Caco-2 (cell line): ENCODE measurements at regions not wholly inside any gene's neighbourhood (a gene's known extent, or its start where the extent isn't known, plus 50 kb on each side); places are given as distances from the start of the nearest gene placed in this dataset.

Source experiments
- BruUV-seq: library from RNA; stranded (reverse); fragments of 400-500 nt; replicated peaks from 2 replicates; lab custom pipeline; 2021; lab: Mats Ljungman, UMichigan
- CTCF ChIA-PET: fragments of 300-600 bp; sonication (Branson Sonifier 250); formaldehyde crosslinking; loops from one replicate; lab custom pipeline; 2022; ENCODE audit warnings: antibody characterized with exemption; lab: Charles Lee
- POLR2A ChIA-PET: fragments of 300-600 bp; sonication (Branson Sonifier 250); formaldehyde crosslinking; loops from one replicate; lab custom pipeline; 2022; ENCODE audit warnings: antibody characterized with exemption; lab: Charles Lee
- DNase-seq, 2 experiments: peaks; one replicate each; pipeline versions ENCODE4 v3.0.0 to v3.0.0-alpha.2; 2020 to 2022
- H3K27me3 ChIP-seq: replicated peaks from 2 replicates; pipeline ENCODE4 v1.6.0; 2011; ENCODE audit warnings: low read length; ENCODE audit not compliant: control insufficient read depth, insufficient read depth
- H3K36me3 ChIP-seq: 2 replicates; pipeline ENCODE4 v1.5.1; 2011; ENCODE audit warnings: low read length; ENCODE audit not compliant: control insufficient read depth, insufficient read depth
- H3K4me1 ChIP-seq: fragments of 250-450 bp; sonication (Bioruptor Pico); 2 replicates; pipeline ENCODE4 v1.5.1; 2020; ENCODE audit warnings: mild to moderate bottlenecking
- H3K4me3 ChIP-seq: 2 replicates; pipeline ENCODE4 v1.5.1; 2011; ENCODE audit warnings: low read depth, mild to moderate bottlenecking, control low read depth, low read length
- H3K9me3 ChIP-seq: fragments of 250-450 bp; sonication (Bioruptor Pico); 2 replicates; pipeline ENCODE4 v1.5.1; 2020; ENCODE audit warnings: mild to moderate bottlenecking, moderate library complexity
- H3K27ac Mint-ChIP-seq: one replicate; pipeline ENCODE4 v1.8.0; 2022; ENCODE audit warnings: mixed read lengths; ENCODE audit not compliant: unreplicated experiment
- H3K27me3 Mint-ChIP-seq: one replicate; pipeline ENCODE4 v1.8.0; 2022; ENCODE audit warnings: mixed read lengths; ENCODE audit not compliant: insufficient read depth, unreplicated experiment
- H3K36me3 Mint-ChIP-seq: one replicate; pipeline ENCODE4 v1.8.0; 2022; ENCODE audit warnings: mild to moderate bottlenecking, mixed read lengths; ENCODE audit not compliant: insufficient read depth, unreplicated experiment
- H3K4me1 Mint-ChIP-seq: one replicate; pipeline ENCODE4 v1.8.0; 2022; ENCODE audit warnings: low read depth, mixed read lengths; ENCODE audit not compliant: unreplicated experiment
- H3K4me3 Mint-ChIP-seq: one replicate; pipeline ENCODE4 v1.8.0; 2022; ENCODE audit warnings: mild to moderate bottlenecking, moderate library complexity, mixed read lengths; ENCODE audit not compliant: unreplicated experiment
- H3K9me3 Mint-ChIP-seq: one replicate; pipeline ENCODE4 v1.8.0; 2022; ENCODE audit warnings: mixed read lengths; ENCODE audit not compliant: unreplicated experiment
- CTCF ChIP-seq, 2 experiments: fragments of 200-600 bp in 1 of 2; IDR thresholded peaks; 1 replicate in 1 of 2; 2 replicates in 1 of 2; pipeline versions ENCODE4 v1.5.1 to v1.8.0; 2011 to 2022; ENCODE audit warnings: antibody characterized with exemption in 1 of 2, control low read depth in 1 of 2, inconsistent platforms in 1 of 2, low read depth in 1 of 2, low read length in 1 of 2, mild to moderate bottlenecking in 1 of 2, moderate library complexity in 1 of 2; ENCODE audit not compliant: insufficient read depth in 1 of 2, severe bottlenecking in 1 of 2, unreplicated experiment in 1 of 2
- intact Hi-C: fragments of 100-400 bp; cut with micrococcal nuclease; formaldehyde crosslinking; loops from one replicate; pipeline ENCODE4 v1.10.0; 2022; ENCODE audit not compliant: unreplicated experiment

- Histone ChIP-seq H3K4me3 (no peak overlapping the region), H3K9me3 (no peaks in the 10 kb centered on the region), H3K36me3 (no peaks in the 10 kb centered on the region), H3K4me1 (no peaks in the 10 kb centered on the region), H3K27me3 (no peaks in the 10 kb centered on the region)
- no TSS peak for BruUV-seq
- Mint-ChIP-seq H3K4me3 (no peak overlapping the region), H3K4me1 (no peaks in the 10 kb centered on the region), H3K27ac (no peak overlapping the region), H3K27me3 (peaks cover 11% of the 10 kb centered on the region), H3K9me3 (no peaks in the 10 kb centered on the region), H3K36me3 (no peaks in the 10 kb centered on the region)
- DNase-seq = no peak
- TF ChIP-seq CTCF (IDR thresholded peaks at IDR 0.05; ENCODE audit: insufficient read depth in 1 of 2, low read depth in 1 of 2, low read length in 1 of 2, severe bottlenecking in 1 of 2, unreplicated experiment in 1 of 2) = no peak
- intact Hi-C loops = no loop called here
- ChIA-PET CTCF (no interaction called here), POLR2A (no interaction called here)
Measured at GRCh38 chr1:170857955-170858354, 77.4 kb upstream of the MROH9 start.

GRCh38 chr1:170863621-170864020, 71.7 kb upstream of the MROH9 start:
- no peak for DNase-seq
- no peaks in the 10 kb centered on the region for H3K36me3 ChIP-seq
- no peaks in the 10 kb centered on the region for H3K9me3 ChIP-seq
- Mint-ChIP-seq H3K4me3 (no peak overlapping the region), H3K9me3 (no peaks in the 10 kb centered on the region), H3K27ac (no peak overlapping the region), H3K36me3 (no peaks in the 10 kb centered on the region), H3K27me3 (no peaks in the 10 kb centered on the region), H3K4me1 (no peaks in the 10 kb centered on the region)
- H3K4me1 ChIP-seq = no peaks in the 10 kb centered on the region
- H3K27me3 ChIP-seq = no peaks in the 10 kb centered on the region
- no peak overlapping the region for H3K4me3 ChIP-seq
- ChIA-PET CTCF (no interaction called here), POLR2A (no interaction called here)
- TF ChIP-seq CTCF (IDR thresholded peaks at IDR 0.05; ENCODE audit: insufficient read depth in 1 of 2, low read depth in 1 of 2, low read length in 1 of 2, severe bottlenecking in 1 of 2, unreplicated experiment in 1 of 2) = no peak
- BruUV-seq = no TSS peak
- intact Hi-C loops = no loop called here

- no peaks in the 10 kb centered on the region for H3K36me3 ChIP-seq
- Mint-ChIP-seq H3K9me3 (no peaks in the 10 kb centered on the region), H3K27ac (no peak overlapping the region), H3K4me3 (no peak overlapping the region), H3K4me1 (no peaks in the 10 kb centered on the region), H3K36me3 (no peaks in the 10 kb centered on the region), H3K27me3 (peaks cover 3% of the 10 kb centered on the region)
- H3K4me3 ChIP-seq = no peak overlapping the region
- intact Hi-C loops = no loop called here
- TF ChIP-seq CTCF (IDR thresholded peaks at IDR 0.05; ENCODE audit: insufficient read depth in 1 of 2, low read depth in 1 of 2, low read length in 1 of 2, severe bottlenecking in 1 of 2, unreplicated experiment in 1 of 2) = no peak
- H3K4me1 ChIP-seq = no peaks in the 10 kb centered on the region
- no peaks in the 10 kb centered on the region for H3K9me3 ChIP-seq
- ChIA-PET POLR2A (no interaction called here), CTCF (no interaction called here)
- no peak for DNase-seq
- no TSS peak for BruUV-seq
- H3K27me3 ChIP-seq = no peaks in the 10 kb centered on the region
Measured at GRCh38 chr1:170864238-170864637, 71.1 kb upstream of the MROH9 start.
